Astrocyte of the cerebellum (primary cell): ENCODE measurements at regions not wholly inside any gene's neighbourhood (a gene's known extent, or its start where the extent isn't known, plus 50 kb on each side); places are given as distances from the start of the nearest gene placed in this dataset.
"Not testable (repeated sequence)": the region's sequence is repeated elsewhere in the genome, so short reads cannot be mapped to it uniquely, and the experiment has no call there.

Experiments
- DNase-seq: peaks from one replicate; pipeline ENCODE4 v3.0.0-alpha.2; 2011; ENCODE audit warnings: low read depth
- H3K4me3 ChIP-seq: 2 replicates; pipeline ENCODE4 v1.5.1; 2011; ENCODE audit warnings: mild to moderate bottlenecking, low read depth, low read length, moderate library complexity
- in situ Hi-C: cut with HindIII; loops from 2 replicates; pipeline ENCODE4 v1.10.0; 2017; ENCODE audit warnings: low sequenced_read_pairs
- TF ChIP-seq, protein P1 (sequence below): IDR thresholded peaks from 2 replicates; pipeline ENCODE4 v1.5.1; 2012; ENCODE audit warnings: low read length, low read depth, moderate library complexity, mild to moderate bottlenecking; ENCODE audit errors: missing control alignments

DNA sequence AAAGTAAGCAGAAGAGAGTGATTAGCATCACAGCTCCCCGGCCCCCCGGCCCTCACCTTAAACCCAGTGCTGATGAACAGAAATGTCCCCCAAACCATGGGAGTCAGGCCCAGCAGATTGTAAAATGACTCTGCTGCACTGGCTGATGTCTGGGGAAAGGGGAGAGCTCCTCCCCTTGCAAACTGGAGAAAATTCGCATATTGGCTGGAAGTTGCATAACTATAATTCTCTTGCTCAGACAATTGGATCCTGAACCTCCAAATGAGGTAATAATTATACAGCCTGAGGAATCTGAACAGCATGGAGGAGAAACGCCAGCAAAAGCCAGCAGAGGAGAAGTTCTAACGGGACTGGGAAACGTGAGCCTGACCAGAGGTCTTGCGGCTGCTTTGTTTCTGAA, 109.7 kb downstream of the C16orf95 start:
- H3K4me3 ChIP-seq, result no peak overlapping the region
- in situ Hi-C loops, result no loop called here
- TF ChIP-seq, protein P1, sequence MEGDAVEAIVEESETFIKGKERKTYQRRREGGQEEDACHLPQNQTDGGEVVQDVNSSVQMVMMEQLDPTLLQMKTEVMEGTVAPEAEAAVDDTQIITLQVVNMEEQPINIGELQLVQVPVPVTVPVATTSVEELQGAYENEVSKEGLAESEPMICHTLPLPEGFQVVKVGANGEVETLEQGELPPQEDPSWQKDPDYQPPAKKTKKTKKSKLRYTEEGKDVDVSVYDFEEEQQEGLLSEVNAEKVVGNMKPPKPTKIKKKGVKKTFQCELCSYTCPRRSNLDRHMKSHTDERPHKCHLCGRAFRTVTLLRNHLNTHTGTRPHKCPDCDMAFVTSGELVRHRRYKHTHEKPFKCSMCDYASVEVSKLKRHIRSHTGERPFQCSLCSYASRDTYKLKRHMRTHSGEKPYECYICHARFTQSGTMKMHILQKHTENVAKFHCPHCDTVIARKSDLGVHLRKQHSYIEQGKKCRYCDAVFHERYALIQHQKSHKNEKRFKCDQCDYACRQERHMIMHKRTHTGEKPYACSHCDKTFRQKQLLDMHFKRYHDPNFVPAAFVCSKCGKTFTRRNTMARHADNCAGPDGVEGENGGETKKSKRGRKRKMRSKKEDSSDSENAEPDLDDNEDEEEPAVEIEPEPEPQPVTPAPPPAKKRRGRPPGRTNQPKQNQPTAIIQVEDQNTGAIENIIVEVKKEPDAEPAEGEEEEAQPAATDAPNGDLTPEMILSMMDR, result no peak

DNA sequence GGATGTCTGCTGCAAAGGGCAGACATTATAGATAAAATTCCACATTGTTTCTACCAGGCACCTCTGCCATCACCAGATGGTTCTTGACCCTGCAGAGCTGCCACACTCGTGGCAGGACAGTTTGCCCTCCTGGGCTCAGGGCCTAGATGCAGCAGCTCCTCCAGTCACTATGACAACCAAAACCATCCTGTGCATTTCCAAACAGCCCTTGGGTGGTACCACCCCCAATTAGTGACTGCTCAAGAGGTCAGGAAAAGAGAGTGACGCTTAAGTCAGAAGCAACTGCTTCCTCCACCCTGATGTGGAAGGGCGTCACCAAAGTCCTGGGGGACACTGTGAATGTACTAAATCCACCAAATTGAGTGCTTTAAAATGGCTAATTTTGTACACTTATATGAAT, 109.2 kb downstream of the C16orf95 start:
- TF ChIP-seq, protein P1, result no peak
- no peak overlapping the region for H3K4me3 ChIP-seq
- in situ Hi-C loops, result no loop called here
- DNase-seq, result no peak

More for the DNA sequence above, 109.7 kb downstream of the C16orf95 start:
- DNase-seq, result peak; percentile 70

DNA sequence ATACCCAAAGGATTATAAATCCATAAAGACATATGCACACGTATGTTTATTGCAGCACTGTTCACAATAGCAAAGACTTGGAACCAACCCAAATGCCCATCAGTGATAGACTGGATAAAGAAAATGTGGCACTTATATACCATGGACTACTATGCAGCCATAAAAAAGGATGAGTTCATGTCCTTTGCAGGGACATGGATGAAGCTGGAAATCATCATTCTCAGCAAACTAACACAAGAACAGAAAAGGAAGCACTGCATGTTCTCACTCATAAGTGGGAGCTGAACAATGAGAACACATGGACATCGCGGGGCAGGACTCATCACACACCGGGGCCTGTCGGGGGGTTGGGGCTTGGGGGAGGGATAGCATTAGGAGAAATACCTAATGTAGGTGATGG, 108.2 kb downstream of the C16orf95 start:
- H3K4me3 ChIP-seq, in situ Hi-C loops, DNase-seq: not testable (repeated sequence)

DNA sequence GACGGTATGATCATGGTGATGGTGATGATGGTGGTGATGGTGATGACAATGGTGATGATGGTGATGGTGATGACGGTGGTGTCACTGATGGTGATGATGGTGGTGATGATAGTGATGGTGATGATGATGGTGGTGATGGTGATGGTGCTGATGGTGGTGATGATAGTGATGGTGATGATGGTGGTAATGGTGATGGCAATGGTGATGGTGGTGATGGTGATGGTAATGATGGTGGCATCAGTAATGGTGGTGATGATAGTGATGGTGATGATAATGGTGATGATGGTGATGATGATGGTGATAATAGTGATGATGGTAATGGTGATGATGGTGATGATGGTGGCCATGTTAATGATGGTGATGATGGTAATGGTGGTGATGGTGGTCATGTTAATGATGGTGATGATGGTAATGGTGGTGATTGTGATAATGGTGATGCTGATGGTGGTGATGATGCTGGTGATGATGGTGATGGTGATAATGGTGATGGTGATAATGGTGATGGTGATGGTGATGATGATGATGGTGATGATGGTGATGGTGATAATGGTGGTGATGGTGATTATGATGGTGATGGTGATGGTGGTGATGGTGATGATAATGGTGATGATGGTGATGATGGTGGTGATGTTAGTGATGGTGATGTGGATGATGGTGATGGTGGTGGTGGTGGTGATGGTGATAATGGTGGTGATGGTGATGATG, 107.2 kb downstream of the C16orf95 start:
- no peak for DNase-seq
- in situ Hi-C loops, result no loop called here

DNA sequence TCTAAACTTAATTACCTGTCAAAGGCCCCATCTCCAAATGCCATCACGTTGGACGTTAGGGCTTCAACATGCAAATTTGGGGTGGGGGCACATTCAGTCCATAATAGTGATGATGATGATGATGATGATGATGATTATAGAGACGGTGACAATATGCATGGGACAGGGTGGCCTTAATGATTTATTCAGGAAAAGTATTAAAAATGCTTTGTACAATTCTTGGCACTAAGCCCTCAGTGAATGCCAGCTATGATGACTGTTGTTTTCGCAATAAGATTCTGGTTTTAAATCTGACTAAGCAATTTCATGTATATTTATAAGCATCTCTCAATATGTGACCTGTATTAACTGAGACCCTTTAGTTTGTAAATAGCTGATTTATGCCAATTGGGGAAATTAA, 106.3 kb downstream of the C16orf95 start:
- in situ Hi-C loops, result no loop called here
- TF ChIP-seq, protein P1, result no peak
- no peak for DNase-seq
- no peak overlapping the region for H3K4me3 ChIP-seq

More for the DNA sequence above, 107.2 kb downstream of the C16orf95 start:
- TF ChIP-seq, protein P1, result no peak
- no peak overlapping the region for H3K4me3 ChIP-seq

DNA sequence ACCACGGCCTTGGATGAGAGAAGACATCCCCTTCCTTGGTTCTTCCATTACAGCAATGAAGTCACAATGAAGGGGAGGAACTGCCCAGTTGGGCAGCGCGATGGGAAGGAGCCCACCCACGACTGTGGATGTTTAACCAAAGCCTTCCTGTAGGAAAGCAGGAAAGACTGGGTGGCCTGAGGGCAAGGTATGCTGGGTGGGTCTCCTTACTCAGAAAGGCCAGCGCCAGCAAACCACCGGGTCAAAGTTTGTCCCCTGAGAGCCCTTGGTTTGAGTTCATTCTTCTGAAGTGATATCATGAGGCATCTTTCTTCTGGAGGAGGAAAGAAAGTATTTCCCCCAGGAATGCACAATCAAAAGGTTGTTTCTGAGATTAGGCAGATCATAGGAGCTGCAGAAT, 105.2 kb downstream of the C16orf95 start:
- TF ChIP-seq, protein P1, result no peak
- in situ Hi-C loops, result no loop called here
- no peak overlapping the region for H3K4me3 ChIP-seq
- no peak for DNase-seq

DNA sequence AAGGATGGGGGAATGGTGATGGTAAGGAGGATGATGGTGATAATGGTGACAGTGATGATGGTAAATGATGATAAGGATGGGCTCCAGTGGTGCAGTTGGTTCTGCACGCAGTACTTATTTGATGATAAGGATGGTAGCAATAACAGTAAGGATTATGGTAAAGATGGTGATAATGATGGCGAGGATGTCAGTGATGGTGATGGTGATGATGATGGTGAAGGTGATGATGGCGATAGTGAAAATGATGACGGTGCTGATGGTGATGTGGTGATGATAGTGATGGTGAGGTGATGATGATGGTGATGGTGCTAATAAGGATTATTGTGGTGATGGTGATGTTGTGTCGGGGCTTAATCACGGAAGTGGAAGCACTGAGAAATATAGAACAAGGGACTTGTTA, 103.7 kb downstream of the C16orf95 start:
- DNase-seq, result no peak
- in situ Hi-C loops, result no loop called here
- no peak overlapping the region for H3K4me3 ChIP-seq
- TF ChIP-seq, protein P1, result no peak
